ENCODE measurements at regions not wholly inside any gene's neighbourhood (a gene's known extent, or its start where the extent isn't known, plus 50 kb on each side); places are given as distances from the start of the nearest gene placed in this dataset.

- TF ChIP-seq E2F6 (IDR thresholded peaks at IDR 0.05) (no peak), HDAC6 (IDR thresholded peaks at IDR 0.05; ENCODE audit: low read depth, low read length) (no peak)
These were observed 493.4 kb upstream of the COX7C start for GRCh38 chr5:86124333-86124732.

All from H1 (cell line).